ENCODE measurements at regions not wholly inside any gene's neighbourhood (a gene's known extent, or its start where the extent isn't known, plus 50 kb on each side); places are given as distances from the start of the nearest gene placed in this dataset.

DNA sequence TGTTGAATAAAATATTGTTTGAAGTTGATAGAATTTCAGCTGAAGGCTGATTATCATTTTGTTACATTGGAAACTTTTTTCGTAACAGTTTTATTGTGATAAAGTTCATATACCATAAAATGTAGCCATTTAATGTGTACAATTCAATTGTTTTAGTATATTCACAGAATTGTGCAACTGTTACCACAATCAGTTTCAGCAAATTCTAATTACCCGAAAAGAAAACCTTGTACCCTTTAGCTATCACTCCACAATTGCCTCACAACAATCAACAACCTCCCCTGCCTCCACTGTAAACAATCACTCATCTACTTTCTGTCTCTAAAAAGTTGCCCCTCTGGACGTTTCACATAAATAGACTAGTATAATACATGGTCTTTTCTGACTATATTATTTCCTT lies 179.7 kb upstream of the BET1 start:
- DNase-seq (ENCODE audit: low read depth in 1 of 2, low spot score in 2 of 2) (no peak), FAIRE-seq (no peak)
- H2BK120ac ChIP-seq (replicated peaks; ENCODE audit: low read depth, low read length) = no peak overlapping the region
- no peaks in the 10 kb centered on the region for H3K79me1 ChIP-seq (ENCODE audit: low read depth, low read length)
- no peak overlapping the region for H3K18ac ChIP-seq (ENCODE audit: extremely low read depth, low read length)
- H3K4me1 ChIP-seq (replicated peaks in 1 of 4; ENCODE audit: control insufficient read depth in 3 of 4, insufficient read depth in 4 of 4, low read length in 3 of 4) = no peaks in the 10 kb centered on the region; a peak in 1 of 7 replicates
- H2AFZ ChIP-seq (ENCODE audit: low read length) = no peak overlapping the region
- H4K8ac ChIP-seq (ENCODE audit: extremely low read depth, insufficient read depth, low read length) = no peak overlapping the region
- H3K14ac ChIP-seq (ENCODE audit: insufficient read length) = no peak overlapping the region
- no peaks in the 10 kb centered on the region for H3K36me3 ChIP-seq (ENCODE audit: control insufficient read depth in 2 of 4, insufficient read depth in 4 of 4, low read length in 3 of 4)
- CTCF ChIA-PET (ENCODE audit: partially characterized antibody) = interaction anchor here (1.5 kb wide), 1 partner anchor 105 kb away, joined by 4 read pairs; no protein-coding TSS in a partner anchor
- H3K23me2 ChIP-seq (ENCODE audit: low read depth, low read length) = no peaks in the 10 kb centered on the region
- H3K9me3 ChIP-seq (ENCODE audit: insufficient read depth in 2 of 2, low read depth in 1 of 2, low read length in 1 of 2) = no peaks in the 10 kb centered on the region
- H2BK12ac ChIP-seq (ENCODE audit: low read depth, low read length) = no peak overlapping the region
- H3K27ac ChIP-seq (ENCODE audit: low read depth, low read length) = no peak overlapping the region
- H4K91ac ChIP-seq (replicated peaks; ENCODE audit: insufficient read length, low read length) = no peak overlapping the region
- no peak overlapping the region for H3K23ac ChIP-seq (ENCODE audit: insufficient read length)
- H2BK15ac ChIP-seq (ENCODE audit: low read length) = no peak overlapping the region
- H3K27me3 ChIP-seq (replicated peaks in 1 of 4; ENCODE audit: control insufficient read depth in 3 of 4, extremely low read depth in 1 of 4, insufficient read depth in 3 of 4, low read length in 3 of 4) = peaks cover 0 to 2% (median 0%) of the 10 kb centered on the region in 4 experiments; a peak in 1 of 7 replicates
- H2AK5ac ChIP-seq (ENCODE audit: low read depth, low read length) = no peak overlapping the region
- no peak overlapping the region for H2BK20ac ChIP-seq (ENCODE audit: low read length)
- no peak overlapping the region for H3K56ac ChIP-seq (replicated peaks; ENCODE audit: insufficient read length, low read depth, low read length)
- TF ChIP-seq, protein P1, sequence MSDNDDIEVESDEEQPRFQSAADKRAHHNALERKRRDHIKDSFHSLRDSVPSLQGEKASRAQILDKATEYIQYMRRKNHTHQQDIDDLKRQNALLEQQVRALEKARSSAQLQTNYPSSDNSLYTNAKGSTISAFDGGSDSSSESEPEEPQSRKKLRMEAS (IDR thresholded peaks at IDR 0.05) = no peak
- no peak for TF ChIP-seq EP300 (IDR thresholded peaks at IDR 0.05; ENCODE audit: borderline replicate concordance in 1 of 2, low read depth in 2 of 2, low read length in 2 of 2)
- TF ChIP-seq TCF12 (IDR thresholded peaks at IDR 0.05; ENCODE audit: low read depth, low read length) = no peak
- no peak for TF ChIP-seq SIX5 (IDR thresholded peaks at IDR 0.05; ENCODE audit: low read depth, low read length)
- no peak for TF ChIP-seq KDM4A (IDR thresholded peaks at IDR 0.05; ENCODE audit: low read depth, low read length, severe bottlenecking)
- TF ChIP-seq TBP (IDR thresholded peaks at IDR 0.05; ENCODE audit: low read depth, low read length) = no peak
- no peaks in the 10 kb centered on the region for H4K20me1 ChIP-seq (replicated peaks in 1 of 2; ENCODE audit: control insufficient read depth in 1 of 2, insufficient read depth in 2 of 2, low read length in 2 of 2)
- no peak overlapping the region for H3K9ac ChIP-seq (replicated peaks in 1 of 4; ENCODE audit: extremely low read depth in 1 of 4, low read depth in 3 of 4, low read length in 3 of 4)
- WGBS, 2 experiments (ENCODE audit: extremely low coverage in 1 of 2, insufficient coverage in 1 of 2, insufficient read length in 1 of 2, insufficient replicate concordance in 2 of 2, low coverage in 1 of 2, low lambda C conversion rate in 2 of 2, missing lambda C conversion rate in 1 of 2) = 85% methylated on average over 3 of the region's 3 CpGs; no CpG with 5 or more reads in 1 of the 2 experiments
- H3K4ac ChIP-seq (replicated peaks; ENCODE audit: insufficient read length, low read depth, low read length) = no peak overlapping the region
- no peak overlapping the region for H2BK5ac ChIP-seq (ENCODE audit: low read depth, low read length)
- H3K4me2 ChIP-seq (ENCODE audit: insufficient read depth in 1 of 2, low read depth in 2 of 2, low read length in 2 of 2) = no peak overlapping the region
- no peak overlapping the region for H4K5ac ChIP-seq (ENCODE audit: insufficient read length, low read depth, low read length)
- POLR2A ChIA-PET (ENCODE audit: partially characterized antibody) = no interaction called here
- H3K79me2 ChIP-seq (ENCODE audit: control insufficient read depth in 1 of 2, insufficient read depth in 2 of 2, low read length in 2 of 2) = no peaks in the 10 kb centered on the region
- H3K4me3 ChIP-seq (ENCODE audit: extremely low read depth in 1 of 4, insufficient read depth in 2 of 4, low read depth in 3 of 4, low read length in 4 of 4) = no peak overlapping the region

Data from H1 (cell line).